ENCODE measurements at regions not wholly inside any gene's neighbourhood (a gene's known extent, or its start where the extent isn't known, plus 50 kb on each side); places are given as distances from the start of the nearest gene placed in this dataset.

DNA sequence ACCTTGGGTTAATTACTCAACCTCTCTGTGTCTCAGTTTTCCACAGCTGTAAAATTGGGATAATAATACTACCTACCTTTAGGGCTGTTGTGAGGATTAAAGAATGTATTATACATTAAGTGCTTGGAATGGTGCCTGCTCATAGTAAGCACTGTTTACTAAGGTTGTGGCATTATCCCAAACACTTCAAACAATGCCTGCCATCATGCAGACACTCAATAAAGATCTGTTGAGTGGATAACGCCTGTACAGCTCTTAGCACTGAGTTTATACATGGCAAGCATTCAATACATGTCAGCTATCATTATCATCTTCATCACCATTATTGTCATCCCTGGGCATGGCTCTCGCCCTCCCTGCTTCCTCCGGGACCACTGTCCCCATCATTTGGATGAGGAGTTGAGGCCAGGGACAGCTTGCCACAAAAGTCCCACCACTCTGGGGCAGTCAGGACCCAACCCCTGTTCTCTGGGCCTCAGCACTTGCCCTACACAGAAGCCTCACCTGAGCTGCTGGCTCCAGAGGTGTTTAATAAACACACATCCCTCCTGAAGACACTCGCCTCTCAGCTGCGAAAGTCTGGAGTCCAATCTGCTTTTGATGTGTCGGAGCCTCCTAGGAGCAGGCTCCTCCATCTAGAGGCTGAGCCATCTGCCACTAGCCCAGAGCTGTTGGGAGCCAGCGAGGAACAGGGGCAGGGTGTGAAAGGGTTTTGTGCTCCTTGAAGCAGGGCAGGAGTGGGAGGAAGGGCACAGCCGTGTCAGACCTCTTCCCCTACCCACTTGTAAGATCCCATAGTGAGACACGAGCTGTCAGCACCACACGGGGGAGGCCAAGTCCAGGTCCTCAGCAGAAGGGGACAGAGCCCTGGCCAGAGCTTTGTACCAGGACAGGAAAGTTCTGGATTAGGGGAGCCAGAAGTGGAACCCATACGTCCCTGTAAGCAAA is 80.9 kb upstream of the ZC3H12A start:
- H3K9ac ChIP-seq (ENCODE audit: low read length in 2 of 2) = no peak overlapping the region
- peaks cover 10 to 32% of the 10 kb centered on the region in 2 donors for H3K27me3 ChIP-seq (ENCODE audit: control insufficient read depth in 1 of 2, insufficient read depth in 2 of 2, low read length in 2 of 2)
- no peaks in the 10 kb centered on the region for H3K4me1 ChIP-seq (ENCODE audit: control insufficient read depth, insufficient read depth, low read length)
- H3K36me3 ChIP-seq (ENCODE audit: control insufficient read depth in 2 of 2, insufficient read depth in 2 of 2, low read length in 2 of 2) = no peaks in the 10 kb centered on the region
- H3K4me3 ChIP-seq (ENCODE audit: low read length in 2 of 2) = no peak overlapping the region
- no peak overlapping the region for H3K27ac ChIP-seq (ENCODE audit: low read length)
- H3K9me3 ChIP-seq (ENCODE audit: control insufficient read depth in 2 of 2, low read length in 2 of 2) = no peaks in the 10 kb centered on the region

DNA sequence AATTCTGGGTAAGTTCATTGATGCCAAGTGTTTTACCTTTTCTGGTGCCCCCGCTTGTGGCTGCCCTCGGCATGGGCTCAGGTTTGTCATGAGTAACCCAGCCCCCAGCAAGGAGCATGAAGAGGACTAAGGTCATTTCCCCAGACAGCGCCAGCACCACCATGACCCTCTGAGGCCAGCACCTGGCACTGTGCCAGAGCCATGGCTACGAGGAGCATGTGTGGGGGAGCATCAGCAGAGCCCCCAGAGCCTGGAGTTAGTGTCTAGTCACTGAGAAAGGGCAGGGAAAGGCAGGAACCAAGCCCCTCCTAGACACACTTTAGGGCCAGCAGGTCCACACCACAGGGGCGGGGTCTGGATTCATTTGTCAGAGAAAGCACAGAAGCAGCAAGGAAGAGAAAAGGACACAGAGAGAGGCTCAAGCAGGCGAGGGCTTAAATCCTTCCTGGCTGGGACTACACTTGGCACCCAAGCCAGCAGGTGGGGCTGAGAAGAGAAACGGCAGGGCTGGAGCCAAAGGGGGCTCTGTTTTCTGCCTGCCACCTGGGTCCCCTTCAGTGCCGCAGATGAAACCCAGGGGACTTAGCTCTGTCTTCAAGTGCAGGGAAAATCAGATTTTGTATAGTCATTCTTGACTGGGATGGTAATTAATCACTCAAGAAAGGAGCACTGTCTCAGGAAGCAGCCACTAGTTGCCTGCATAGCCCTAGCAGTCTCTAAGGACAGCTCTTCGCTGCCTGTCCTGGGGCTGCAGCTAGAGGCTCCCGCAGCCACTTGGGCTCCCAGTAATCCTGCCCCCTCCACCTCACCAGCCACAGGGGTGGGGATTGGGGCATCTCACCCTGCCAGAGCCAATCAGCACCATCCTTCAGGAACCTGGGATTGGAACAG is 79.6 kb upstream of the ZC3H12A start:
- no peak overlapping the region for H3K4me3 ChIP-seq (ENCODE audit: low read length in 2 of 2)
- H3K27me3 ChIP-seq (ENCODE audit: control insufficient read depth in 1 of 2, insufficient read depth in 2 of 2, low read length in 2 of 2) = peaks cover 12 to 30% of the 10 kb centered on the region in 2 donors
- H3K27ac ChIP-seq (ENCODE audit: low read length) = no peak overlapping the region
- no peaks in the 10 kb centered on the region for H3K9me3 ChIP-seq (ENCODE audit: control insufficient read depth in 2 of 2, low read length in 2 of 2)
- no peak overlapping the region for H3K9ac ChIP-seq (ENCODE audit: low read length in 2 of 2)
- no peaks in the 10 kb centered on the region for H3K4me1 ChIP-seq (ENCODE audit: control insufficient read depth, insufficient read depth, low read length)
- no peaks in the 10 kb centered on the region for H3K36me3 ChIP-seq (ENCODE audit: control insufficient read depth in 2 of 2, insufficient read depth in 2 of 2, low read length in 2 of 2)

DNA sequence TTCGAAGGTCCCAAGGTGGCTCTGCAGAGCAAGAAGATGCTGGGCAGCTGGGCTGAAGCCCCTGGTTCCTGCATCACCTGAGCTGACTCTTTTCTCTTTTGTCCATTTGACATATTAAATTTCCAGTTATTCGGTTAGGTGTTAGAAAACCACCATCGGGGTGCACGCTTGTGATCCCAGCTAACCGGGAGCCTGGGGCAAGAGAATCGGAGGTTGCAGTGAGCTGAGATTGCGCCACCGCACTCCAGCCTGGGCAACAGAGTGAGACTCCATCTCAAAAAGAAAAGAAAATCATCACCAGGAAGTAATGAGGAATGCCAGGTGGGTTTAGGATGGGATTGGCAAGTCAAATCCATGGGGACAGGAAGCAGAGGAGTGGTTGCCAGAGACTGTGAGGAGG is 76.3 kb upstream of the ZC3H12A start:
- H3K27ac ChIP-seq (ENCODE audit: low read length) = no peak overlapping the region
- no peaks in the 10 kb centered on the region for H3K4me1 ChIP-seq (ENCODE audit: control insufficient read depth, insufficient read depth, low read length)
- H3K9ac ChIP-seq (ENCODE audit: low read length in 2 of 2) = no peak overlapping the region
- no peaks in the 10 kb centered on the region for H3K9me3 ChIP-seq (ENCODE audit: control insufficient read depth in 2 of 2, low read length in 2 of 2)
- no peaks in the 10 kb centered on the region for H3K36me3 ChIP-seq (ENCODE audit: control insufficient read depth in 2 of 2, insufficient read depth in 2 of 2, low read length in 2 of 2)
- no peak overlapping the region for H3K4me3 ChIP-seq (ENCODE audit: low read length in 2 of 2)
- H3K27me3 ChIP-seq (ENCODE audit: control insufficient read depth in 1 of 2, insufficient read depth in 2 of 2, low read length in 2 of 2) = peaks cover 12 to 30% of the 10 kb centered on the region in 2 donors

DNA sequence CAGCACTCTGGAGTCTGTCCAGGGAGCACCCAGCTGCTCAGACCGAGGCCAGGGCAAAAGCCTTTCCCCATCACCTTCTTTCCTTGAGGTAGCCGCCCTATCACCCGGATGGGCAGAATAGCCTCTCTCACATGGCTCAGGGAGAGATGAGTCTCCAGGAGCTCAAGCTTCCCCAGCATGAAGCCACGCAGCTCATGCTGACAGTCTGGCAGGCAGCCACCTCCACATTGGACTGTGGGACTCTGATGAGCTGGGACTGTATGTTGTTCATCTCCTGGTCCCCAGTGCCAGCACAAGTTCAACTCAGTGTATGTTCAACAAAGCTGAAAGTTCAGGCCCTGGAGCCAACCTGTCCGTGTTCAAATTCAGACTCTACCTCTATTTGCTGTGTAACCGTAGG is 75.2 kb upstream of the ZC3H12A start:
- no peak overlapping the region for H3K9ac ChIP-seq (ENCODE audit: low read length in 2 of 2)
- H3K9me3 ChIP-seq (ENCODE audit: control insufficient read depth in 2 of 2, low read length in 2 of 2) = no peaks in the 10 kb centered on the region
- peaks cover 8 to 24% of the 10 kb centered on the region in 2 donors for H3K27me3 ChIP-seq (ENCODE audit: control insufficient read depth in 1 of 2, insufficient read depth in 2 of 2, low read length in 2 of 2)
- no peak overlapping the region for H3K4me3 ChIP-seq (ENCODE audit: low read length in 2 of 2)
- no peak overlapping the region for H3K27ac ChIP-seq (ENCODE audit: low read length)
- H3K4me1 ChIP-seq (ENCODE audit: control insufficient read depth, insufficient read depth, low read length) = no peaks in the 10 kb centered on the region
- no peaks in the 10 kb centered on the region for H3K36me3 ChIP-seq (ENCODE audit: control insufficient read depth in 2 of 2, insufficient read depth in 2 of 2, low read length in 2 of 2)

DNA sequence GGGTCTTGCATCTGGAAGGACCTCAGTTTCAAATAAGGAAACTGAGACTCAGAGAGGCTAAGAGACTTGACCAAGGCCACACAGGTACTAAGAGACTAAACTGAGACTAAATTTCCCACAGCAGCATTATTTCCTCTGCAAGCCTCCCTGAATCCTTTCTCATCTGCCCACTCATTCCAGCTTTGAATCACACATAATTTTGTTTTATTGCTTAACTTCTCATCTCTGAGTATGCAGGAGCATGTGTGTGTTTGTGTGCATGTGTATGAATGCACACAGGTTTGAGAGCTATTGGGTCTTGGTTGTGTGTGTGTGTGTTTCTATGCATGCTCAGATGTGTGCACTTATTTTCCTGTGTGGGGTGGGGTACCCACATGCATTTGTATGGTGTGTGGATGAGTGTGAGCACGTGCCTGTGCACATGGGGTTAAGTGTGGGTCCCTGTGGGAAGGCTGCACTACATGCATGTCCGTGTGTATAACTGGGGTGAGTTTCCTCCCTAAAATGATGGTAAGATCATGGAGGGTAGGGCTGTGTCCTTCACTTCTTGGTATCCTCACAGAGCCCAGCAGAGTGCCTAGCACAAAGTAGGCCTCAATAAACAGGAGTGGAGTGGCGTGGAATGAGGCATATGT is 74.4 kb upstream of the ZC3H12A start:
- H3K9ac ChIP-seq (ENCODE audit: low read length in 2 of 2) = no peak overlapping the region
- peaks cover 8 to 23% of the 10 kb centered on the region in 2 donors for H3K27me3 ChIP-seq (ENCODE audit: control insufficient read depth in 1 of 2, insufficient read depth in 2 of 2, low read length in 2 of 2)
- H3K9me3 ChIP-seq (ENCODE audit: control insufficient read depth in 2 of 2, low read length in 2 of 2) = no peaks in the 10 kb centered on the region
- H3K27ac ChIP-seq (ENCODE audit: low read length) = no peak overlapping the region
- H3K4me3 ChIP-seq (ENCODE audit: low read length in 2 of 2) = no peak overlapping the region
- H3K4me1 ChIP-seq (ENCODE audit: control insufficient read depth, insufficient read depth, low read length) = no peaks in the 10 kb centered on the region
- H3K36me3 ChIP-seq (ENCODE audit: control insufficient read depth in 2 of 2, insufficient read depth in 2 of 2, low read length in 2 of 2) = no peaks in the 10 kb centered on the region

DNA sequence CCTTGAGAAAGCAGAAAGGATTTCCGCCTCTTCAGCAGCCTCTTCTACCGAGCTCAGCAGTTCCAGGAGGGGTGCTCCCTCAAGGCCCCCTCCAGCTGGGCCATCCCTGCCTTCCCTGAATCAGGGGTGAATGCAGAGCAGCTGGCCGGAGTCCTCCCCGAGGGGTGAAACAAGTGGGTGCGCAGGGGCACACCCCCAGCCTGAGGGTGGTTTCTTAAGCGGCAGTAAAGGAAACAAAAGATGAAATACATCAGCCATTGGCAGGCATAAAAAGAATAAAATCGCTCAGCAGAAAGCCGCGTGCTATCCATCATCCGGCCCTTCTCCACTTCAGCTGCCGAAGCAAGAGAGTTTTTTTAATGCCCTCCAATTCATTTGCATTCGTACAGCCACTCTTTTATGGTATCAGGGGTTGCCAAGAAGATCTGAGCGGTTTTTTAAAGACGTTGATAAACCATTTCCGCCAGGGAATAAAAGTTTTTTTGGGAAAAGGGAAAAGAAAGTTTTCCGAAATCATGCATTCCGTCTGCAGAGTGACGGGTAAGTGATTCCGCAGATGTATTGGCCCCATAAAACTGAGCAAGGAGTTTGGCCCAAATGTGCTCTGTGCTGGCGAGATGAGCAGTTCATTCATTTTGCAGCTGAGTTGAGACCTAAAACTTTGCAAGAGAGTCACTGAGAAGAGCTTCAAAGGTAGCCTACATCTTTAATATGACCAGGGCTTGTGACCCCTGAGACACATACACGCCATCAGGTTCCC is 73.7 kb upstream of the ZC3H12A start:
- Histone ChIP-seq H3K27me3 (ENCODE audit: control insufficient read depth in 1 of 2, insufficient read depth in 2 of 2, low read length in 2 of 2) (peaks cover 8 to 18% of the 10 kb centered on the region in 2 donors), H3K36me3 (ENCODE audit: control insufficient read depth in 2 of 2, insufficient read depth in 2 of 2, low read length in 2 of 2) (no peaks in the 10 kb centered on the region), H3K4me1 (ENCODE audit: control insufficient read depth, insufficient read depth, low read length) (no peaks in the 10 kb centered on the region), H3K27ac (ENCODE audit: low read length) (no peak overlapping the region), H3K4me3 (ENCODE audit: low read length in 2 of 2) (no peak overlapping the region), H3K9me3 (ENCODE audit: control insufficient read depth in 2 of 2, low read length in 2 of 2) (no peaks in the 10 kb centered on the region), H3K9ac (ENCODE audit: low read length in 2 of 2) (no peak overlapping the region)

DNA sequence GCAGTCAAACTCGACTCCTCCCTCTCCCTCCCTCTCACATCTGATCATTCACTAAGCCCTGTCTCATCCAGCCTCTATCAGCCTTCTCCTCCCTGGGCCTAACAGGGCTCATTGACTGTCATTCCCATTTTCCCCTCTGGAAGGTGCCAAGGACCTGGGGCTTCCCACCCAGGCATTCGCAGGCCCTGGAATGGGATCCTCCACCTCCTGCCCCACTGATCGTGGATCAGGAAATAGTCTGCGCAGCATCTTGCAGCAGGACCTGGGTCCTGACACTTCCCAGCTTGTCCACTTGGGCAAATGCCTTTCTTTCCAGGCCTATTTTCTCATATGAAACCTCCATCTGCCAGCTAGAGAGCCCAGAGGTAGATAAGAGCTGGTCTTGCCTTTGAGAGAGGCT is 71.2 kb upstream of the ZC3H12A start:
- H3K9me3 ChIP-seq (ENCODE audit: control insufficient read depth in 2 of 2, low read length in 2 of 2) = no peaks in the 10 kb centered on the region
- peaks cover 2 to 7% of the 10 kb centered on the region in 2 donors for H3K27me3 ChIP-seq (ENCODE audit: control insufficient read depth in 1 of 2, insufficient read depth in 2 of 2, low read length in 2 of 2)
- no peaks in the 10 kb centered on the region for H3K36me3 ChIP-seq (ENCODE audit: control insufficient read depth in 2 of 2, insufficient read depth in 2 of 2, low read length in 2 of 2)
- H3K4me1 ChIP-seq (ENCODE audit: control insufficient read depth, insufficient read depth, low read length) = no peaks in the 10 kb centered on the region
- no peak overlapping the region for H3K27ac ChIP-seq (ENCODE audit: low read length)
- no peak overlapping the region for H3K9ac ChIP-seq (ENCODE audit: low read length in 2 of 2)
- H3K4me3 ChIP-seq (ENCODE audit: low read length in 2 of 2) = no peak overlapping the region

DNA sequence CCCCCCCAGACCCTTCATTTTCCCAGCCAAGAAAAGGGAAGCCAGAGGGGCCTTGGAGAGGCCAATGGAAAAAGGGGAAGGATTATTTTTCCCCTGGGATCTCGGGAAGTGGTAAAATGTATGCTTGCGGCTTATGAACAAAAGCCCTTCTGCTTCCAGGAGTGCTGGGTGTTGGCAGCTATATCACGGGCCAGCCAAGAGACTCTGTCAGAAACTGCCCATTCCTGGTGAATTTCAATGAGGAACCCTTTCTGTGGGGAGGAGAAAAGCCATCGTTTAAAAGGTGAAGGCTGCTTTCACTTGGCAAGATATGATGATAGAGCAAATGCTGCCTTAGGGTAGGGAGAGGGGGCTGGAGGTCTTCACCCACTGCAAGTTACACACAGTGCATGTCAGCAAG is 69.7 kb upstream of the ZC3H12A start:
- no peak overlapping the region for H3K27ac ChIP-seq (ENCODE audit: low read length)
- no peaks in the 10 kb centered on the region for H3K9me3 ChIP-seq (ENCODE audit: control insufficient read depth in 2 of 2, low read length in 2 of 2)
- H3K9ac ChIP-seq (ENCODE audit: low read length in 2 of 2) = no peak overlapping the region
- no peak overlapping the region for H3K4me3 ChIP-seq (ENCODE audit: low read length in 2 of 2)
- H3K4me1 ChIP-seq (ENCODE audit: control insufficient read depth, insufficient read depth, low read length) = no peaks in the 10 kb centered on the region
- H3K36me3 ChIP-seq (ENCODE audit: control insufficient read depth in 2 of 2, insufficient read depth in 2 of 2, low read length in 2 of 2) = no peaks in the 10 kb centered on the region
- H3K27me3 ChIP-seq (ENCODE audit: control insufficient read depth in 1 of 2, insufficient read depth in 2 of 2, low read length in 2 of 2) = peaks cover 0 to 8% of the 10 kb centered on the region in 2 donors

DNA sequence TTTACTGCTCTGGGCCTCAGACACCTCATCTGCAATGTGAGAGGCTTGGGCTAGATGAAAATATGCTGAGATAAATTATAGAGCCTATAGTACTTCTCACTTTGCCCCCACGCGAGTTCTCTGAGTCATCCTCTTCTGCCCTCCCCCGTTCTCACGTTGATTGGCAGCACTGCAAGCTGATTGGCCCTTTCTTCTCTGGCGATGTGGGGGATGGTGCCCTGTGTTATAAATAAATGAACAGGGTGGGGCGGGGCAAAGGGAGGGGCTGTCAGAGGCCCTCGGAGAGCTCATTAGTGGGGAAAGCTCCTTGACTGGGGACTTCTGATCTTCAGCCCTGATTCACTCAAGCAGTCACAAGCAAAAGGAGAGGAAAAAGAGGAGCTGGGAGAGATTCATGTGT is 64.3 kb upstream of the ZC3H12A start:
- peaks cover 0 to 12% of the 10 kb centered on the region in 2 donors for H3K27me3 ChIP-seq (ENCODE audit: control insufficient read depth in 1 of 2, insufficient read depth in 2 of 2, low read length in 2 of 2)
- H3K36me3 ChIP-seq (ENCODE audit: control insufficient read depth in 2 of 2, insufficient read depth in 2 of 2, low read length in 2 of 2) = no peaks in the 10 kb centered on the region
- no peak overlapping the region for H3K27ac ChIP-seq (ENCODE audit: low read length)
- no peaks in the 10 kb centered on the region for H3K9me3 ChIP-seq (ENCODE audit: control insufficient read depth in 2 of 2, low read length in 2 of 2)
- H3K4me3 ChIP-seq (ENCODE audit: low read length in 2 of 2) = no peak overlapping the region
- H3K9ac ChIP-seq (ENCODE audit: low read length in 2 of 2) = no peak overlapping the region
- H3K4me1 ChIP-seq (ENCODE audit: control insufficient read depth, insufficient read depth, low read length) = no peaks in the 10 kb centered on the region

DNA sequence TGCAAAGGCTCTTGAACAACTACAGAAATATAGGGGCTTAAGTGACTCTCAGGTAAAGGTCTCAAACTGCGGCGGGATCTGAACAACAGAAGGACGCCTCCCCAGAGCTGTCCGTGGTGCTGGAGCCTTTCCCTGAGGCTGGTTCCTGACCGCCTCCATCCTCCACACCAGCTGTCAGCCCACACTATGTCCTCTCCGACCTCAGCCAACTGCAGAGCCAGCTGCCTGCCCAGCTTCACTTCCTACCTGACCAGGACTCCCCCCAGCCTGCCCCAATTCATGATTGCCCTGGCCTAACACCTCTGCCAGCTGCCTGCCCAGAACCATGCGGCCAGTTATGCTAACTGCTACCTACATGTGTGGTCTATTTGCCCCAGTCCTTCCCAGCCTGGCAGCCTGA is 63.6 kb upstream of the ZC3H12A start:
- no peaks in the 10 kb centered on the region for H3K36me3 ChIP-seq (ENCODE audit: control insufficient read depth in 2 of 2, insufficient read depth in 2 of 2, low read length in 2 of 2)
- no peaks in the 10 kb centered on the region for H3K4me1 ChIP-seq (ENCODE audit: control insufficient read depth, insufficient read depth, low read length)
- H3K9me3 ChIP-seq (ENCODE audit: control insufficient read depth in 2 of 2, low read length in 2 of 2) = peaks cover 0 to 4% of the 10 kb centered on the region in 2 donors
- H3K4me3 ChIP-seq (ENCODE audit: low read length in 2 of 2) = no peak overlapping the region
- H3K9ac ChIP-seq (ENCODE audit: low read length in 2 of 2) = no peak overlapping the region
- peaks cover 0 to 15% of the 10 kb centered on the region in 2 donors for H3K27me3 ChIP-seq (ENCODE audit: control insufficient read depth in 1 of 2, insufficient read depth in 2 of 2, low read length in 2 of 2)
- no peak overlapping the region for H3K27ac ChIP-seq (ENCODE audit: low read length)
